ENCODE measurements at regions not wholly inside any gene's neighbourhood (a gene's known extent, or its start where the extent isn't known, plus 50 kb on each side); places are given as distances from the start of the nearest gene placed in this dataset.

DNA sequence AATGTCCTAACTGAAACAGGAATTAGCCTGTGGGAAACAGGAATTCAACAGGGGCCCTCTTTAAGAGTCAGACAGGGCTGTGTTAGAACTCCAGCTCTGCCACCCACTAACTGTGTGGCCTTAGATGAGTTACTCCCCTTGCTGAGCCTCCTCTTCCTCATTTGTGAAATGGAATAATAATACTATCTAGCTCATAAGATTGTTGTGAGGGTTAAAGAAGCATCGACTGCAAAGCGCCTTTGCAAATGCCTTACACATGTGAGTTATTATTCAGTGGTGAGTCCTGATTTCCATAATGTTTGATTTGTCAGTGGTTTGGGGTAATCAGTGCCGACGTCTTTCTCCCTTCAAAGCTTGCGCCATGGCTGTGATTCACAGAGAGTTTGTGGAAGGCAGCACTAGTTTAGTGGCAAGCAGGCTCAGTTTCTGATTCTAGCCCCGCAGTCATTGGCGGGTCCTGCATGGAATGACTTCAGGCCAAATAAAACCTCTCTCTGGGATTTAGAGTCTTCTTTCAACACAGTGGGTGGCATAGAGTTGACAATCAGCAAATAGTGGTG lies 388.5 kb downstream of the PLPP3 start:
- DNase-seq (ENCODE audit: low read depth in 2 of 2): no peak

DNA sequence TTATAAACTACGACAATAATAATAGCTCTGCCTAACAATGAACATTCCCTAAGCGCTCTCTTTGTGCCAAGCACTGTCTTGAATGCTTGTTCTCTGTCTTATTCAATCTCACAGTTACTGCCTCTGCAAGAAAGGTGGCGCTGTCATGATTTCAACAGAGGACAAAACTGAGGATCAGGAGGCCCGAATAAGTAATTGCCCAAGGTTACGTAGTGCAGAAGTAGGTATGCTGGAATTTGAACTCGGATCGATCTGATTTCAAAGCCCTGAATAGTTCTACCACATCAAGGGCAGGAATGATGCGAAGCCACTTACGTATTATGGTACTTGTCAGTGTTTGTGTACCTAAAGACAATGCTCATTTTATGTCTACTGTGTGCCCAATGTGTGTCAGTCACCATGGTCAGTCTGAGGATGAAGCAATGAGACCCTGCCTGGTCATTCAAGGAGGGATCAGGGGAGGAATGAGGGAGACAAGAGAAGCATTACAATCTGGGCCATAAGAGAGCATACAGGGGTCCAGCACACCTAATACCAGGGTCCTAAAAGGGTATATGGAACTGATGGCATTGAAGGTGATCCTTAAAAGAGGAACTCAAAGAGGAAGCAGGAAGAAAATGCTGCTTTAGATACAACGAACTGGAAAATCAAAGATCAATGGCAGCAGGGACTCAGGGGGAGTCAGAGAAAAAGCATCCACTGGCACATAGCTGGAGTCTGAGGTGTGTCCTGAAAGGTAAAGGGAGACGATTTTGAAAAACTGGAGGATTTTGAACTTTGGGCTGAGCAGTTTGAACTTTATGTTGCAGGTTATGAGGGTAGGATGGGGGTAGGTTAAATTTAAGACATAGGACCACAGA lies 389.2 kb downstream of the PLPP3 start:
- DNase-seq (ENCODE audit: low read depth in 2 of 2): no peak

DNA sequence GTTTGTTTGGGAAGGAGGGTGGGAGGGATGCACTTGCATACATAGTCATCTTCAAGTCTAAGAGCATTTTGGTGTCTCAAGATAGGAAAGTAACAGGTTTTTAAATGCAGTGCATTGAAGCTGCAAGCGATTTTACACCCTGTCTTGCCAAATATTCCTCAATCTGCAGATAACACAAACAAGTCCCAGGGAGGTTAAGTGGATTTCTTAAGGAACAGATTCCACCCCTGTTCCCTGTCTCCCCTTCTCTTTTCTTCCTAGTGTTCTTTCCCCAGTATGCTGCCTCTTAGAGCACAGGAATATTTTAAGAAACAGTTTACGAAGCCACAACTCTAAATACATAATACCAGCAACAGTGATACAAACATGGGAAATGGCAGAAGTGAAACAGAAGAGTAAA lies 389.9 kb downstream of the PLPP3 start:
- DNase-seq (ENCODE audit: low read depth in 2 of 2): no peak

DNA sequence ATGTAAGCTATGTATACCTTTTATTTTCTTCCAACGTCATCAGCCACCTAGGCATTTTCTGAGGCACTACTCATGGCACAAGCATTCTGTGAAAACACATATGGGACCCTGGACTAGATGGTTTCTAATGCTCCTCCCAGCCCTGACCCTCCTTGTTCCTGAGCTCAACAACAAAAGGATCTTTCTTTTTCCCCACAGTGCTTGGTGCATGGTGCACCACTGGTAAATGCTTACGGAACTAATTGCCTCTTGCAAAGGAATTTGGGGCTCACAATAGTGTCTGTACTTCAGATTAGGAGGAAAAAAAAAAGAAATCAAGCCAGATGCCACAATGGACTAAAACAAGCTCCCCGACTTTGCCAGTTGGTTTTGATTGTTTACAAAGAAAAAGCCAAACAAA lies 390.5 kb downstream of the PLPP3 start:
- DNase-seq (ENCODE audit: low read depth in 2 of 2): no peak

DNA sequence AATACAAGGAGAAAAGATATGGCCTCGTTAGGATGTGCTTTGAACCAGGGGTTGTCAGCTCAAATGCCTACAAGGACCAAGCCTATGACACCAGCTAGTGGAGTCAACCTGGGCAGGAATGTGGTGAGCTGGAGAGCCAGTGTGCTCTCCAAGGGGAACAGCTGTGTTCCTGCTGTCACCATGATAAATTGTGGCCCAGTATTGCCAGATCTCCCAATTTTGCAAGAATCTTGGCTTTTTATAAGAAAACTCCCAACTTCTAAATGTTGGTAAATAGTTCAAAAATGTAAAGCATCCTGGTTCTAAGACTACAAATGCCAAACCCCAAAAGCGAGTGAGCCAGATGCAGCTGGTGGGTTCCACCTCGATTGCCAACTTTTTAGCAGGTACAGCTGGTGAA lies 391.1 kb downstream of the PLPP3 start:
- no peak for DNase-seq (ENCODE audit: low read depth in 2 of 2)

DNA sequence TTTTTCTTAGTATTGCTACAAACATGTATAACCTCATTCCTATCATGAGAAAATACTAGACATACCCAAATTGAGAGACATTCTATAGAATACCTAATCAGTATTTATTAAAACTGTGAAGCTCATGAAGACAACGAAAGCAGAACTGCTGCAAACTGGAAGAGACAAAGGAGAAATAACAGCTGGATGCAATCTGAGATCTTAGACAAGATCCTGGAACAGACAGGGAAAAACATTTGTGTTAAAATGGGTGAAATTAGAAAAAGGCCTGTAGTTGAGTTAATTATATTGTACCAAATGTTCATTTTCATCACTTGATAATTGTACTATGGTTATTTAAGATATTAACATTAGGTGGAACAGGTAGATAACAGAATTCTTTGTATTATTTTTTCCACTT lies 392.0 kb downstream of the PLPP3 start:
- DNase-seq (ENCODE audit: low read depth in 2 of 2): no peak

DNA sequence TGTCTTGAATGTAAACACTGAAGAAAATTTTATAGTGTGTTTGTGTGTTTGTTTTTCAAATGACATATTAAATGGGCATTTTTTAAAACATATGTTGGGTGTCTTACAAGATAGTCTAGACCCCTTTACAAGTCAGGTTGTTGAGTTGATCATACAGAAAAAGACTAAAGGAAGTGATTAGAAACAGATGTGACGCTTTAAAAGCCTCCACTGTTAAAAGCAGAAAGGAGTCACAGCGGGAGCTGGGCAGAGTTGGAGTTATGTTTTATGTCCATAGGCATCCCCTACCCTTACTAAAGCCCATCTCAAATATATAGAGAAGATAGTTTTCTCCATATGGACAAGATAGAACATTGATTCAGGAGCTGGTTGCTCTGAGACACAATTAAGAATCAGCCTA lies 393.9 kb downstream of the PLPP3 start:
- DNase-seq (ENCODE audit: low read depth in 2 of 2): no peak

DNA sequence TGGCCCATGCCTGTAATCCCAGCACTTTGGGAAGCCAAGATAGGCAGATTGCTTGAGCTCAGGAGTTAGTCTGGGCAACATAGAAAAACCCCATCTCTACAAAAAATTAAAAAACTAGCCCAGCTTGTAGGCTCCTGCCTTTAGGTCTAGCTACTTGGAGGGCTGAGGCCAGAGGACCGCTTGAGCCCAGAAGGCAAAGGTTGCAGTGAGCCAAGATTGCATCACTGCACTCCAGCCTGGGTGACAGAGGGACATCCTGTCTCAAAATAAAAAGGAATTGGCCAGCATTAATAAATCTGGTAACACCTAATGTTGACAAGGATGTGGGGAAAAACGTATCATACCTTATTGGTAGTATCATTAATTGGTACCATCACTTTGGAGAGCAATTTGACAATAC lies 396.2 kb downstream of the PLPP3 start:
- no peak for DNase-seq (ENCODE audit: low read depth in 2 of 2)

DNA sequence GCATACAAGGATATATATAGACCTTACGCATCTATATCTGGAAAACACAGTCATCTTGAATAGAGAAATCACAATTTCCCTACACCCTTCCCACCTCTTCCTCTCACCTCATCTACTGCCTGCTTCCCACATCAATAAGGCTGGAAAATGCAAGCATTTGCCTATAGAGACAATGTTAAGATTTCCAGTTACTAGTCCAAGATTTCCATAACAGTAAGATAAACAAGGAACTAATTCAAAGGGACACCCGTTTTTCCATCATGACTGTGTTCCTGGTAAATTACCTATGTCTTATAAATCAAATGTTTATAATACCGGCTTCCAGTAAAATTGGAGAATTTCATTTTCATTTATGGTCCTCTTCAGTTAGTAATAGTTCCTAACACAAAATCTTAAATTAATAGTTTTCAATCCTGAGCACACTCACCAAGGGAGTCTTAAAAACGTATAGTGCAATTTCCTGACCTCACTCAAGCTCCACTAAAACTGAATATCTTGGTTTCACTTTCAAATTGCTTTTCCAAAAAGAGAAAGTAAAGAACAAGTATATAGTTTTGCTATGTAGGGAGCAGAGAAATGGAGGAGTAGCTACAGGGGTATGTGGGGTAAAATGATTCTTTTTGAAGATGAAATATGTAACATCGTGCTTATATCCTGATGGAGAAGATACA lies 398.7 kb downstream of the PLPP3 start:
- no peak for DNase-seq (ENCODE audit: low read depth in 2 of 2)

DNA sequence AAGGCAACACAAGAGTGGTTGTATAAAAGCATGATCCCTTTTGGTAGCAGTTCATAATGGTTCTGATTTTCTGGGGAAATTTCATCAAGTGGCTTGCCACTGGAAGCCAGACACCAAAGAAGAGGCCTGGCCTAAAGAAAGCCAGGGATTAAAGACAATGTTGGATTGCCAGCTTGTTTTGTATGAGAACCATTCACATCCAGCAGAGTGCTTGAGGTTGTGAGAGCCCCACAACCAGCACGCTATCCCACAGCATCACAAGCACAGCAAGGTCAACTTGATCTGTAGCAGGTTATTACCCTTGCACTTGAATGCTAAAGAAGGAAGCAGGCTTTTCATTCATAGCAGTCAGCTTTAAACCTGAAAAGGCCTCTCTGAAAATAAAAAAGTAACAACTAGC lies 399.8 kb downstream of the PLPP3 start:
- DNase-seq (ENCODE audit: low read depth in 2 of 2): no peak

DNA sequence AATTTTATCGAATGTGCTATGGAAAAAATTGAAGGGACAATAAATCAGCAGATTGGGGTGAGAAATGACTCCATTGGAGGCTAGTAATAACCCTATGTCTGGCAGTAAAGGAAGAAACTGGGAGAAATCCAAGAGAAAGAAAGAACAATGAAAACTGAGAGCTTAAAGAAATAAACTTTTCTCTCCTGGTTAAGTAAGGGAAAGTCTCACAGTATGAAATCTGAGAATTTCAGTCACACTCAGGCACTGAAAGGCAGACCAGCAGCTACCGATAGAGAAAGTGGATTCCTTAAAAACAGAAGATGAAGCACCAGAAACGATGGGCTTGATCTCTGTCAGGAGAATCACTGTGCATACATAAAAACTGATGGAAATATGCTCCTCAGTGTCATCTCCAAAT lies 404.2 kb downstream of the PLPP3 start:
- DNase-seq (ENCODE audit: low read depth in 2 of 2): no peak

DNA sequence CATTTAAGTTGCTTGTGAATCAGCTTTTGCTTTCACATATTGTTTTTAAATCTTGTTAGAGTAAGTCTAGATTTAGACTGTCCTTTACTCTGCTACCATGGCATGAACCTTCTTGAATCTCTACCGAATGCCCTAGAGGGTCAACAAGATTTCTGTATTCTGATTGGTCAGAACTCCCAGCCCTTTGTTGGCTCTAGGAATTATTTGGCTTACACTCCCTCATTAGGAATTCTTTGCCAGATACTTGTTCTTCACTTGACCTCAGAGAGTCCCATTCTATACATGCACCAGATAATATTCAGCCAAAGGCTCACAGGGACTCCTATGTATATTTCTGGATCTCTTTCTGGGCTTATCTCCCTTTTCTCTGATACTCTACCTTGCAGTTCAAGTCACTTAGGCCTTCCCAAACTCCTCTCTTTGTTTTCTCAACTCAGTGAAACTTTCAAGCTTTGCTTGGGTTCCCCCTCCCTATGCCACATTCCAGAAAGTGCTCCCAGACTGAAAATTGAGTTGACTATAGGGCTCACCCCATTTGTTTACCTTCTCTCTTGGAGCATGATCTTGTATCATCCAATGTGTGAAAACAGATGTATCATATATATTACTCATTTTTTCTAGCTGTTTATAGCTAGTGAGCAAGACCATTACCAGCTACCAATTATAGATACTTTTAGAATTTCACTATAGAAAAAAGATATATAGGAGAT lies 405.0 kb downstream of the PLPP3 start:
- no peak for DNase-seq (ENCODE audit: low read depth in 2 of 2)

DNA sequence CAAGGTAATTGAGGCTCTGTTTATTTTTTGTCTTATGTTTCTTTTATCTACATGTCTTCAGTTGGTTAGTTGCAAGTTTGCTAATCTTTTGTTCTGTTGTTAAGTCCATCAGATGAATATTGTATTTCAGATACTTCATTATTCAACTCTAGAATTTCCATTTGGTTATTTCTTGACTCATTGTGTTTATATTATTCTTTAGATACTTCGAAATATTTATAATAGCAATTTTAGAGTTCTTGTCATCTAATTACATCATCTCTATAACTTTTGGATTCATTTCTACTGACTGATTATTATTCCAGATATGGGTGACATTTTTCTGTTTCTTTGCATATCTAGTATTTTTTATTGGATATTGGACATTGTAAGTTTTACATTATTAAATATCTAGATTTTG lies 405.6 kb downstream of the PLPP3 start:
- no peak for DNase-seq (ENCODE audit: low read depth in 2 of 2)

DNA sequence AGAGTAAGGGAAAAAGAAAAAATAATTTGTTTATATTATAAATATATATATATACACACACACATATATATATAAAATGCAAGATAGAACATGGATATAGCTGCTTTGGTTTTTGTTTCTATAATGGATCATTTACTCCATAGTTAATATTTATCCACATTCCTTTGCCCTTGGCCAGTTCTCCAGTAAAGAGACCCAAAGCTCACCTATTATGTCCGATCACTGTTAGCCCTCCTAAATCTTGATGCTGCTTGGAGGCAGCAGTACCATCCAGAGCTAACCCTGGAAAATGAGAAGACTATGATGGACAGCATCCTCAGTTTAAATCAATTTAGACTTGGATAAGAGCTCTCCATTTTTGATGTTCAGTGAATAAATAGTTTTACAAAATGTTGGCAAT lies 407.7 kb downstream of the PLPP3 start:
- no peak for DNase-seq (ENCODE audit: low read depth in 2 of 2)

DNA sequence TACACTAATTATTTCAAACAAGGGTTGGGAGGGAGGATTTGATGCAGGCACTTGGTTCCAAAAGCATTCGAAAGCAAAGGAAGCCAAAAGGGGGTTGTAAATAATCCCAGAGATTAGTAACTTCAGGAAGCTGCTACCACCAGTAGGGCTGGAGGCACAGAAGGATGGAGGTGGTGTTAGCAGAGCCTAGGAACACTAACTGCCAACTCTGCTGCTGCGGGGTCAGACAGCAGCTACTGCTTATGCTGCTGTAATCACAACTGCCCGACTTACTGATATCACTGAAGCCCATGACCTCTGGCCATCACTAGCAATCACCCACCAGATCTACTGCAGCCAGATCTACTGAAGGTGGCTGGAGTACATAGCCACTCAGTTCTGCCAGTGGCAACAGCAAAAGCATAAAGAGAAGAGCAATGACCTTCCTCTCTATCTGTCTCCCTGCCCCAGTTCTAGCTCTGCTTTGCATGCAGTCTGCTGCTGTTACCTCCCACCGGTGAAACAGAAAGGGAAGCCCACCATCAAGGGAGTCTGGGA lies 408.5 kb downstream of the PLPP3 start:
- DNase-seq (ENCODE audit: low read depth in 2 of 2): no peak

DNA sequence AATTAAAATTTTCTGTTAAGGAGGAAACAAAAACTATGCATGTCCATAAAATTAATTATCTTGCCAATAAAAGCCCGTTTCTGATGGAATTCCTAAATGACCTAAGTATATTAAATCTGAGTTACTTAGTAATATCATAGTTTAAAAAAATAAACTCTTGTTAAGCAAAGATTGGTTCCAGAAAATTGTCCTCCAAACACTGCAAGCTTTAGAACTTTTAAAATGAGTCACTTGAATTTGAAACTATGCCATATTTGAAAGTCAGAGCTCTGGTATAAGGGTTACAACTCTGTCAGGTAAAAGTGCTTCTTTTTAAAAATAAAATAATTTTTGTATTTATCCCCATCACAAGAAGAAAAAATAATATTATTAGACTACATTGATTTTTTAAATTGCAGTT lies 409.5 kb downstream of the PLPP3 start:
- DNase-seq (ENCODE audit: low read depth in 2 of 2): no peak

DNA sequence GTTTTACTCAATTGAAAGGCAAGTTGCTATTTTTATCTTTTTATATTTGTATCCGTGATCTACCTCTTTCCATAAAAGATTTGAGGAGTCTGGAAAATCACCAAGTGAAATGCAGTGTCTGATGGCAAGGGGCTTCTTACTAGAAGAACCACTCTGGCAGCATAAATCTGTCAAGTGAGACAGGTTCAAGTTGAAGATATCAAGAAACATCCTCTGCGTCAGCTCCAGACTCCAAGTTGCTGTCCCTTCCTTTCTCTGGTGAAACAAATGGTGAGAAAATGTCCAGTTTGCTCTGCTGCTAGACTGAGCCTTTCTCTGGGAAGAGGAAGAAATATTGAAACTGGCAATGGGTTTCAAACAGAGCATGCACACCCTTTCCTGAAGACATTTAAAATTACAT lies 411.2 kb downstream of the PLPP3 start:
- DNase-seq (ENCODE audit: low read depth in 2 of 2): no peak

DNA sequence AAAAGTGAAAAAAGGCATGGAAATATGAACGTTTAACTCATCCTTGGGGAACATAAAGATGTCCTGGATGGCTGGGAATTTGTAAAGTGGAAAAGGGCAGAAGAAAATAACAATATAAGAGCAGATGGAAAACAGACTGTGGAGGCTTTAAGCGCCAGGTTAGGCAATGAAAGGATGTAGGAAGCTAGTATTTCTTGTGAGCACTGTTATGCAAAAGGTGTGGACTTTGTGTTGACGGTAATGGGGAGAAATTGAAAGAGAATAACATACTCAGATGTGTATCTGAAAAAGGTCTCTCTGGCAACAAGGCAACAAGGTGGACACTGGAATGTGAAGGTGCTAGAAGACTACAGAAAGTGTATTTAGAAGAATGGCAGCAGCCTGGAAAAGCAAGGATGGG lies 411.8 kb downstream of the PLPP3 start:
- DNase-seq (ENCODE audit: low read depth in 2 of 2): no peak

DNA sequence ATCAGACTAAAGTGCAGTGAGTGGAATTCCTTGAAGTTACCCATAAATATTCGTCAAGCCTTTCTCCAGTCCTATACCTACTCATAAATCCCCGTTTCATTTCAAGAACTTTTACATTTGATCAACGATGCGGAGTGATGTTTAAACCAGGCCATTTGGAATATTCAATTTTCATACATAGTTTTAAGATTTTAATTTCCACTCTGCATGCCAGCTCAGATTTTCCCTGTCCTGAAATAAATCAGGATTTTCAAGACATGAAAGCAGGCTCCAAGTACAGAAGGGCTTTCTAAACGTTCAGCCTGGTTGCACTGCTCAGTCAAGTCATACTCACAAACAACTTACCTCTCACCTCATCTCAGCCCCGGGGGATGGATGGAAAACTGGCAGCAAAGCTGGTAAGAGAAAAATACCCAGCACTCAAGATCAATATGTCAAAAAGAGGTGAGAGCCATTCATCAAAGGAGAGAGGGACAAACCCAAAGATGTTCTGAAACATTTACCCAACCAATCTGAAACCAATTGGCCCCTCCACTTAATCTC lies 418.5 kb downstream of the PLPP3 start:
- no peak for DNase-seq (ENCODE audit: low read depth in 2 of 2)

DNA sequence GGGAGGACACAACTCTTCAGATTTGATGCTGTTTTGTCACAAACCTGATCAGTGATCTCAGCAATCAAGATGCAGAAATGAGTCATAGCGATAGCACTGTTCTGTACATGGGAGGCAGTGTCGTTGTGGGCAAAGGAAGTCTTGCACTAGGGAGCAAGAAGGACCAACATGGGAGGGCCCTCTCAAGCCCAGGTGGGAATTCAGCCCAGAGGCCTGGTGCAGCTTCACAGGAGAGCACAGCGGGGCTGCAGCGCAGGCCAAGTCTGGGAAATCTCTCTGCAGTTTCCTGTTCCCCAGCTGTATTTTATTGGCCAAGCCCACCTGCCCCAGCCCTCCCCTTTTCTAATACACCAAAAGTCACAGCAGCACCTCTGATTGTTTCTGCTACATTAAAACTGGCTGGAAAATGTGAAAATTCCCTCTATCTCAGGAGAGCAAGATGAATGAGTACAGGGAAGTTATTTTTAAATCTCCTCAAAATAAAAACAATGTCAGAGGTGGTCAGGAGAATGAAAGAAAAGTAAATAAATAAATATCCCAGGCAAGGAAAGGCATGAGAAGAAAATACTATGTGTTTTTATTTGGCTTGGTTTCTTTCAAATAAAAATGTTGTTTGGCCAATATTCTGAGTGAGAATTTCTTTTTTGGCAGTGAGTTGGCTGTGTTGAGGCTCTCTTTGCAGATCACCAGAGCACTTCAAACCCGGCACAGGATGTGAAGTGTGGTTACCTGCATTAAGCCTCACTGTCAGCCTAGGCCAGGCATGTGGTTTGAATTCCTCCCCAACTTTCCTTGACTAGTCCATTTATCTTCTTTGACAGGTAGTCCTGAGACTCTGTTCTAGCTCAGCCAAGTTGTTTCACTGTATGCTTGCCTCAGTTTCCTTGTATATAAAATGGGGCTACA lies 422.1 kb downstream of the PLPP3 start:
- DNase-seq (ENCODE audit: low read depth in 2 of 2): no peak

DNA sequence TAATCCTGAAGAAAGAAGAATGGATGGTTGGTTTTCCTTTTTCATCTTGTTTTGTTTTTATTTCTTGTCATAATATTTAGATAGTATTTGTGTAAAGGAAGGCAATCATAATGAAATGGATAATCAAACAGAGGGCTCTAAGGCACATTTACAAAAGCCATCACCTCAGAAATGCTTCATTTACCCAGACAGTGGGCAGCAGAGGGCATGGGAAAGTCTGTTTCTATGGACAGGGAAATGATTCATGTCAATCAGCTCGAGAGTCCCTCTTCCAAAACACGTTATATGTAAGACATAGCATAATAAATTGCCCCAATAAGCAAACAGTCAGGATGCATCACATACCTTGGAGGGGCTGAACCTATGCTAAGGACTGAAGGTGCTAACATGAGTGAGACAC lies 426.1 kb downstream of the PLPP3 start:
- no peak for DNase-seq (ENCODE audit: low read depth in 2 of 2)
